SH-SY5Y (cell line): ENCODE measurements at regions not wholly inside any gene's neighbourhood (a gene's known extent, or its start where the extent isn't known, plus 50 kb on each side); places are given as distances from the start of the nearest gene placed in this dataset.

Experiments
- GATA2 ChIP-seq: IDR thresholded peaks from 2 replicates; pipeline ENCODE4 v1.6.1; 2011; ENCODE audit warnings: mild to moderate bottlenecking, low read depth, low read length
- GATA3 ChIP-seq: IDR thresholded peaks from 2 replicates; pipeline ENCODE4 v1.6.1; 2011; ENCODE audit warnings: low read depth, mild to moderate bottlenecking, low read length, moderate library complexity

- TF ChIP-seq GATA2 (no peak), GATA3 (no peak)
Measured at GRCh38 chr6:98601716-98602115, 232.7 kb upstream of the POU3F2 start.
